NCI-H526 treated with DMSO at 0.1 percent for 48 hours (cell line): ENCODE measurements at regions not wholly inside any gene's neighbourhood (a gene's known extent, or its start where the extent isn't known, plus 50 kb on each side); places are given as distances from the start of the nearest gene placed in this dataset.
"Not testable (repeated sequence)": the region's sequence is repeated elsewhere in the genome, so short reads cannot be mapped to it uniquely, and the experiment has no call there.

Experiments used
- DNase-seq: peaks from one replicate; lab custom pipeline; 2025; lab: John Stamatoyannopoulos, UW

DNA sequence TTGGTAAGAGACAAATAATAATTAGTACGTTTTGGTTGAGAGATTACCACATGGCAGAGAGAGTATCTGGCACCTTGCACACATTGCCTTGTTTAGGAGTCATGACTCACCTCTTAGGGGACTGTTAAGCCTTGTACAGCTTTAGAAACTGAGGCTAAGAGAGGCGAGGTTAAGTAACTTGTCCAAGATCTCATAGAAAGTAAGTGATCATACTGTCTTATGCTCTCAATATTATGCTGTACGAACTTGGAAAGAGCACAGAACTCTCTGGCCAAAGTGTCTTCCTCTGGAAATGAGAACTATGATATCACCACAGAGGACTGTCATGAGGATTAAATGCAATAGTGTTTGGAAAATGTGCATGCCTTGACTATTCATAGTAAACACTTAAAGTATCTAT is 249.0 kb downstream of the UTRN start:
- DNase-seq, result no peak

DNA sequence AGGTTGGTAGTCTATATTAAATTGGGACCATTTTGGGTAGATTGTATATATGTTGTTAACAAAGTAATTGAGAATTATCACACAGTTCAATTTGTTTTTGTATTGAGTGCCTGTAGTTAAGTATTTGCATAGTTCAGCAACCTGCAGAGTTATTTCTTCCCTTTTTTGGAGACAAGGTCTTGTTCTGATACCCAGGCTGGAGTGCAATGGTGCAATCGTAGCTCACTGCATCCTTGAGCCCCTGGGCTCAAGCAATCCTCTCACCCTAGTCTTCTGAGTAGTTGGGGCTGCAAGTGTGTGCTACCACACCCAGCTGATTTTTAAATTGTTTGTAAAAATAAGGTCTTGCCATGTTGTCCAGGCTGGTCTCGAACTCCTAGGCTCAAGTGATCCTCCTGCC is 250.5 kb downstream of the UTRN start:
- DNase-seq, result no peak

DNA sequence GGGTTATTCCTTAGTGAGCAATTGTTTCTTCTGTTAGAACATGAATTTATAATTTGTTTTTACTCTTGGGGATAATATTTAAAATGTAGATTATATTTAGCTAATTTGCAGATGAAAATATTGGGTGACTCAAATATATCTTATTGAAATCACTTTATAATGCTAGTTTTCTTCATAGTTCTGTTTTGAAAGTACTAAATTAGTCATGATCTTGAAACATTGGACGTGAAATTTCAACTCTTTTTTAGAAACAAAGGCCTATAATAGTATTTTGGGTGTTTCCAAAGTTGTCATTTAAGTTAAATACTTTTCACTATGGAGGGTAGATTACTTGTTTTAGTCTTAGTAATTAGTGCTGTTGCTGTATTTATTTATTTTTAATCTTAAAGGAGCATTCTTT is 250.9 kb downstream of the UTRN start:
- no peak for DNase-seq

DNA sequence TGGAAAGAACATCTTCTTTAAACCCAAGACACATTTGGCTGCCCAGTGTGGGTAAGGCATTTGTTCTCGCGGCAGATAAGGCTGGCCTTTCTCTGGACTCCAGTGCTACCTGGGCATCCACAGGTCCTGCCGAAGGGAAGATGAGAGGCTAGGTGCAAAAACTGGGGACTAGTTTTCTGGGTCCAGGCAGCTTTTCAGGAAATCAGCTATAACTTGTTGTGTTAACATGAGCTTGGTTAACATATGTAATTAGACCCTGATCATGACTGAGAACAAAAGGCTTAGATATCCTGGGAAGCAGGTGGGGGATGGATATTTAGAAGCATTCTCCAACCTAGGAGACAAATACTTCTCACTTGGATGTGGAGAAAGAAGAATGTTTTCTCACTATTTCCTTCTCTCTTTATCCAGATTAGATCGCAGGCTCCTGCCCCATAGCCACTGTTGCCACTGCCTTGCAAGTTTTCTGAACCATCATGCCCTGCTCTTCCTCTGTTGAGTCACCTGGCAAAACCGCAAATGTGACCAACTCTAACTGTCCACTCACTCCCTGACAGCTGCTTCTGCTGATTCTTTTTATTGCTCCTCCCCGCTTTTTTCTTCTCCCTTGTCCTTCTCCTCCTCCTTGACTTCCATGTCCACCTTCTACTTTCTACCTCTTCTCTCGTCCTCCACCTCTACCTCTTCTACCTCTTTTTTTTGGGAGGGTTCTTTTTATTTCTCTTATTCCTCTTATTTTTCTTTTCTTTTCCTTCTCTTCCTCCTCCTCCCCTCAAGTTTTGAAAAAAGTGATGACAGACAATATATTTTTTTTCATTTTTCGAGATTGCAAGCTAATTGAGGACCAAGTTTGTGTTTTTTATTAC is 258.1 kb downstream of the UTRN start:
- DNase-seq, result no peak

DNA sequence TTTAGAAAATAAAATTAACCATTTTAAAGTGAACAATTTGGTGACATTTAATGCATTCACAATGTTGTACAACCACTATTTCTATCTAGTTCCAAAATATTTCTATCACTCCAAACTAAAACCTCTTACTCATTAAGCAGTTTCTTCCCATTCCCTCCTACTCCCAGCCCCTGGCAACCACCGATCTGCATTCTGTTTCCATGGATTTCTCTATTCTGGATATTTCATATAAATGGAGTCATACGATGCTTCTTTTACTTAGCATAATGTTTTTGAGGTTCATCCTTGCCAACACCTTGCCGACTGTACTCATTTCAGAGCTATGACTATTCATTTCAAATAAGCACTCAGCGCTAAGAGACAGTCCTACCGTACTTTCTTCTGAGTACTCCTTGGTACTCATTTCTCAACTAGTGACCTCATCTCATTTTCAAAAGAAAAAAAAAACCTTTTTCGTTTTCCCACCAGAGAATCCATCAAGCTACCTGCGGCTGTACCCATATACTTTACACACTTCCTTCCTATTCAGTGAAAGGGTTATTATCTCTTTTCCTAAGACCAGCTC is 259.2 kb downstream of the UTRN start:
- no peak for DNase-seq

DNA sequence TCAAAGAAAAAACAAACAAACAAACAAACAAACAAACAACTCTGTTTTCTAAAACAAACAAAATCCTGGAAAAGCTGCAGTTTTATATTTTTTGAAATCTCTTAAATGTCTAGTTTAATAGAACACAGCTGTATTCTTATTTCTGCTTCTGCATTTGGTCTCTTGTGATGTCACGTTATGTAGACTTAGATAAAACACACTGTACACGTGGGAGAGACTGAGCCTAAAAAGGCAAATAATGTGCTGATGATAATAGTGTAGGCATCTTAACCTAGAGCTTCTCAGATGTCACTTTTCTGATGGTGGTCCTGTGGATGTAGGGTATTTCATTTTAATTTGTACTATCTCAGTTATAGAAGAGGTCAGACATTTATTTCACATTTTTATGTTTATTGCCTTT is 261.7 kb downstream of the UTRN start:
- no peak for DNase-seq

DNA sequence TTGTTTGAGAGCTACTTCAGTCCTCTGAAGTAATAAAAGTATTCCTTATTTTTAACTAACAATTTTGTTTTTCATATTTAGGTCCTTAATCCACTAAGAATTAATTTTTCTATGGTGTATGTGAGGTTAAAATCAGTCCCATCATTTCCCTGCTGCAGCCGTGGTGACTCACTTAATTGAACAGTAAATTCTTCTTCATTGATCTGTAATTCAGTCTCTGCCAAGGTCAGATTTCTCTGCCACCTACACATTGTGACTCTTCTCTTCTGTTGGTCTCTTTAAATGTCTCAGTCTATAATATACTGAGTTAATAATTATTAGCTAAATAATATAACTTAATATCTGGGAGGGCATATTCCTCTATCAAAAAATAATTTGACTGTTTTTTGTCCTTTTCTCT is 262.3 kb downstream of the UTRN start:
- DNase-seq, result no peak

DNA sequence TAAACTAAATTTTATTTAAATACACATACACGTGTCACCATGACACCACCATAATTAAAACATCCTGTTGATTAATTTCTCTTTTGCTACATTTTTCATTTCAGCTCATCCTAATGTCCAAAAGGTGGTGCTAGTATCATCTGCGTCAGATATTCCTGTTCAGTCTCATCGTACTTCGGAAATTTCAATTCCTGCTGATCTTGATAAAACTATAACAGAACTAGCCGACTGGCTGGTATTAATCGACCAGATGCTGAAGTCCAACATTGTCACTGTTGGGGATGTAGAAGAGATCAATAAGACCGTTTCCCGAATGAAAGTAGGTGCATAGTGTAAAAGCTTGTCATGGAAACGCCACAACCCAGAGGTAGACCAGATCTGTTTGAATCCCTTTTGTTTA is 263.4 kb downstream of the UTRN start:
- no peak for DNase-seq

DNA sequence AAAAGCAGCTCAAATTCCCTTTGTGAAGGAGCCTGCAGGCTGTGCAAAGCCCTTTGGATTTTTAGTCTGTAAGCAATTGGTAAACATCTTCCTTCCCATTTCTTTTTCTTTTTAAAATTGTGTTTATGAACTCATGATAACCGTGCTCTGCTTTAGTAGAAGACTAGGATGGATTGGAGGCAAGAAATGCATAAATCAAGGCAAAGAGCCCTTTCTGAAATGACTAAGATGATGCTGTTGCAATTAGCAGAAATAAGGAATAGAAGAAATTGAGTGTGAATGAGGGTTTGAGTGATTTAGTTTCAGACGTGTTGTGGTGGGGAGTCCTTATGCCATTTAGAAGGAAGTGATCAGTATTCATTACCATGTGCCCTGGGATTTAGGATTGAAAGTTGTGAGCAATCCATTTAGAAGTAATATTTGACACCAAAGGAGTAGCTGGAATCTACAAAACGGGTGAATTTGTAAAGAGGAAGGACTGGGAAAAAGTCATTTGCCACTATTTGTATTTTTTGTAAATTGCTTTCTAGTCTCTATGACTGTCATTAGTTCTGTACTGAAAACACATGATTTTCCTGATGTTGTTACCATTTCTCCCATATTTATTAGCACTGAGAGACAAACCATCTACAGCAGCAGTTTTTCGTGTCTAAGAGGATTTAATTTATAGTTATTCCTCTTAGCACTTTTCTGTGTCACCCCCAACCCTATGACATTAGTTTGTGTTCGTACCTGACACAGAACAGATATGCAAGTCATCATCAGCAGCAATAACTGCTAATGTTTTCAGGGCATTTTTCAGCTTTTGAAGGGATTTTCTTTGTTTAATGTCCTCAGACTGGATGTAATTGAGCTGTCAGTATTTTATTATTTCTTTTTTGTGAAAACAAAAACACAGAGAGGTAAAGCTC is 265.0 kb downstream of the UTRN start:
- DNase-seq, result no peak

DNA sequence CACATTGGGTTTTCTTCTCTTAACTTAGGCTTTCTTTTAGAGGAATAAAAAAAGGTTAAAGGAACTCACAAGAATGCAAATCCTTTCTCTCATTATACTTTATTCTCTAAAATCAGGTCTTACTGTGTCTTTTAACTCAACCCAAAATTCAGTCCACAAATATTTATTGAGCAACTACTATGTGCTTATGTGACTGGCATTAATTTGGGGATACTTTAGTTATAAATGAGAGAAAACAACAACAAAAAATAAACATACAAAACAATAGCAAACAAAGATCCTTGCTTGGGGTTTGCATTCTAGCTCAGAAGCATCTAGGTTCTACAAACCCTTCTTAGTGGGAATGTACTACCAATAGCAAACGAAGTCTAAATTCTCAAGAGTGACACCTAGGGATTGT is 266.2 kb downstream of the UTRN start:
- DNase-seq, result no peak

DNA sequence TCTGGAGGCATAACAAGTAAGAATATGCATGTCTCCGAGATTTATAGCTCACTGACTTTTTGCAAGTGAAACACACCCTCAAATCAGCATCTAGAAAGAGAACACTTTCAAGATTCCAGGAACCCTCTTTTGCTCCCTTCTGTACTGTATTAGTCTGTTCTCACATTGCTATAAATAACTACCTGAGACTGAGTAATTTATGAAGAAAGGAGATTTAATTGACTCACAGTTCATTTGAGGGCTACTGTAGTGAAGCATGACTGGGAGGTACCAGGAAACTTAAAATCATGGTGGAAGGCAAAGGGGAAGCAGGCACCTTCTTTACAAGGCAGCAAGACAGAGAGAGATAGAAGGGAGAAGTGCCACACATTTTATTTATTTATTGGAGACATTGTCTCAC is 269.9 kb downstream of the UTRN start:
- DNase-seq, result no peak

DNA sequence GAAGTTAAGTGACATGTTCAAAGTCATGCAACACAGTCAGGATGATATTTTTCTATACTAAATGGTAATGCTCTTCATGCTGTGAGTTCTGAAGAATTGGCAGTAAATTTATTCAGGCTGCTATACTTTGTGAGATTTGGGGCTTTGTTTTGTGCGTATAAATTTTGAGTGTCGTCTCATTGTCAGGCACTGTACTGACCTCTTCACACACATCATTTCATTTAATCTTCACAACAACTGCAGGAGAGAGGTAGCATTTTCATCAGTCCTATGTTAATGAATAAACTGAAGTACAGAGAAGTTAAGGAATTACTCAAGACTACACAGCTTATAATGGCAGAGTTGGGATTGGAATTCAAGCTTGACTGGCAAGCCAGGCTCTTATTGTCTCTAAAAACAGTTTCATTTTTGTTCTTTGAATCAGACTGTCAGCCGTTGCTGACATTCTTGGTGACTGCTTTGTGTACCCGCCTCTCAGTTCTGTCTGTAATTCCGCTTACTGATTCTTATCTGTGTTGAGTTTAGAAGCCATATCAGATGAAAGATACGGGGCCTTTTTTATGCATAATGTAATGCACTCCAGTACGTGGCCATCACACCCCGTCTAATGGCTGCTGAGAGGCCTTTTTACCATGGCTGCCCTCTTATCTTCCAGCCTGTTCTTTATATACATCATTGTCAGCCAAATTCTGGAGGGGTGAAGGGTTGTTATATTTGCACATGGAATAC is 274.9 kb downstream of the UTRN start:
- no peak for DNase-seq

DNA sequence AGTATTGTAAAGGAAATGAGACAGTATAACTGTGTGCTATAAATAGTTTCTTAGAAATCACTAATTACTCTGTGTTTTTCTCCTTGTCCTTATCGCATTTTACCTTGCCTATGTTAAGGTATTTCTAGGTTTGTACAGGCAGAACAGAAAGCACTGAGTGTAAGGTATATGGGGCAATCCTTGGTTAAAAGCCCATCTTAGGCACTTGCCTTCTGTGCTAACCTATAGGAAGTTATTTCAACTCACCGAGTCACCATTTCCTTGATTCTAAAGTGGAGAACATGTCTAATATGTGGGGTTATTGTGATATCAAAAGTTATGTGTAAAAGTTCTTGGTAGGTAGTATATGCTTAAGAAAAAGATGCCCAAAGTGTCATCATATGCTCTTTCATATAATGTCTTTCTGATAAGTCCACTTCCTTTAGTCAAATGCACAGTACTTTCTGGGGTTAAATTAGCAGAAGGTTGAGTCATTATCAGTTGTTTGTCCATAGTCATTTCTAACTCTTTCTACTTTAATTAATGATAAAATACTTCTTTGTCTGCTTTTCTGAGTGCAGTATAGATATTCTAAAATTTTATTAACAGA is 276.4 kb downstream of the UTRN start:
- no peak for DNase-seq

DNA sequence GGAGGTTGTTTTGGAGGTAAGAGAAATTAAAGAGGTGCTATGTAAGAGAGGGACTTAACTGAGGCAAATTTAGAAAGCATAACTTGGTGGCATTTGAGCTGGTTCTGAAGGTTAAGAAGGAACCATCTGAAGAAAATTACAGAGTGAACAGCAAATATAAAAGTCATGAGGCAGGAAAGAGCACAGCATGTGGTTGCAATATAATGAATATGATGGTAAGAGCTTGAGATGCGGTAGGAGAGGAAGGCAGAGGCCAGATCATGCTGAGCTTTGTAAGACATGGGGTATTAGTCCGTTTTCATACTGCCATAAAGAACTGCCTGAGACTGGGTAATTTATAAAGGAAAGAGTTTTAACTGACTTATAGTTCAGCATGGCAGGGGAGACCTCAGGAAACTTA is 279.1 kb downstream of the UTRN start:
- DNase-seq, result no peak

DNA sequence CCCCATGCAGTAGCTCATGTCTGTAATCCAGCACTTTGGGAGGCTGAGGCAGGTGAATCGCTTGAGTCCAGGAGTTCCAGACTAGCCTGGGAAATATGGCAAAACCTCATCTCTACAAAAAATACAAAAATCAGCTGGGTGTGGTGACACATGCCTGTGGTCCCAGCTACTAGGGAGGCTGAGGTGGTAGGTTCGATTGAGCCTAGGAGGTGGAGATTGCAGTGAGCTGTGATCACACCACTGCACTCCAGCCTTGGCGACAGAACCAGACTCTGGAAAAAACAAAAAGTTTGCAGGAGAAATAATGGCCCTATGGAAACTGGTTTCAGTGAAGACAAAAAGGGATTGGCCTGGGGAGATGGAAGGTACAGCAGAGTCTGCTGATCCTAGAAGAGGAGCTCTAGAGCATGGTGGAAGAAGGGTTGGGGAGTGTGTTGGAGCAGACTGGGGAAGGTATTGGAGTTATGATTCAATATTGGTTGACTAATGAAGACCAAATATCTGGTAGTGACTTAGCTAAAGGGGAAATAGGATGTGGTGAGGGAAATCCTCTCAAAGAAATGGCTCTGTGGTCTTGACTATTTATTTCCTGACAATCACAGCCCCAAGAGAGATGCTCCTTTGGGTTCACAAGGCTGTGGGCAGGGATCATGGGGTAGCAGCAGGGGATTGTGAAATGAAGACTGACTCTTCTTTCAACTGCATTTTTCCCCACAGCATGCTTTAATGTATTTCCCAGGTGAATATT is 281.9 kb downstream of the UTRN start:
- DNase-seq, result no peak

DNA sequence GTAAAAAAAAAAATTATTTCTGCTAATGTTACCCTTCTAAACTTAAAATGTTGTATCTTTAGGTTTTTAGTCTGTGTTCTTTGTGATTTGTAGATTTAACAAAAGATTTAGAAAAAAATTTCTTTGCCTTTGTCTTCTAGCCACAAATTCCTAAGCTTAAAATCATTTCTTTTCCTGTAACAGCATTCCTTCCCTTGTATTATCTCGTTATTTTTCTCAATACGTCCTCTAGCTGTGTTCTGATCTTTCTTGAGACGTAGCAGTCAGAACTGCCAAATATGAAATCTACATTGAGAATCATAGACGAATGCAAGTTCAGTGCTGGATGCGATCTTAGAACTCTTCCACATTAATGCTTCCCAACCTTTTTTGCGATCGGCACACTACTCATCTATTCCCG is 283.1 kb downstream of the UTRN start:
- no peak for DNase-seq

DNA sequence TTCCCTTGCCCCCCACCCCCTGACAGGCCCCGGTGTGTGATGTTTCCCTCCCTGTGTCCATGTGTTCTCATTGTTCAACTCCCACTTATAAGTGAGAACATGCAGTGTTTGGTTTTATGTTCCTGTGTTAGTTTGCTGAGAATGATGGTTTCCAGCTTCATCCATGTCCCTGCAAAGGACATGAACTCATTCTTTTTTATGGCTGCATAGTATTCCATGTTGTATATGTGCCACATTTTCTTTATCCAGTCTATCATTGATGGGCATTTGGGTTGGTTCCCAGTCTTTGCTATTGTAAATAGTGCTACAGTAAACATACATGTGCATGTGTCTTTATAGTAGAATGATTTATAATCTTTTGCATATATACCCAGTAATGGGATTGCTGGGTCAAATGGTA is 287.4 kb downstream of the UTRN start:
- not testable (repeated sequence) for DNase-seq

DNA sequence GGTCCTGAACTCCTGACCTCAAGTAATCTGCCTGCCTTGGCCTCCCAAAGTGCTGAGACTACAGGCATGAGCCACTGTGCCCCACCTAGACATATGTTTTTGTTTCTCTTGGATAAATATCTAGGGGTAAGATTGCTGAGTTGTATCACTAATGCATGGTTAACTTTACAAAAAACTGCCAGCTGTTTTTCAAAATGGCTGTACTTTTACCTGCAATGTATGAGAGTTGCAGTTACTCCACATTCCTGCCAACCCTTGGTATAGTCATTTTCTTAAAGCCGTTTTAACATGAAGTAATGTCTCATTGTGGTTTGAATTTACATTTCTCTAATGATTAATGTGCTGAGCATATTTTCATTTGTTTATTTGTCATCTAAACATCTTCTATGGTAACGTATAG is 289.7 kb downstream of the UTRN start:
- no peak for DNase-seq

DNA sequence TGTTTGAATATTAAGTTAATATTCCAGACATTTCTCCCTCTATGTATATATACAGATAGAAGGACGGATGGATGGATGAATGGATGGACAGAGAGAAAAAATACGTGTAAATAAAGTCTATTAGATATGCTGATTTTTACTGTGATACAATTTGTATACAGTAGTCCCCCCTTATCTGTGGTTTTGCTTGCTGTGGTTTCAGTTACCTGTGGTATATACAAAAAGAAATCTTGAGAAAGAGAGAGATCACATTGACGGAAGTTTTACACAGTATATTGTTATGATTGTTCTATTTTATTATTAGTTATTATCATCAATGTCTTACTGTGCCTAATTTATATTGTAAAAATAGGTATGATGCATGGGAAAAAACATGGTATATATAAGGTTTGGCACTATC is 290.2 kb downstream of the UTRN start:
- no peak for DNase-seq

DNA sequence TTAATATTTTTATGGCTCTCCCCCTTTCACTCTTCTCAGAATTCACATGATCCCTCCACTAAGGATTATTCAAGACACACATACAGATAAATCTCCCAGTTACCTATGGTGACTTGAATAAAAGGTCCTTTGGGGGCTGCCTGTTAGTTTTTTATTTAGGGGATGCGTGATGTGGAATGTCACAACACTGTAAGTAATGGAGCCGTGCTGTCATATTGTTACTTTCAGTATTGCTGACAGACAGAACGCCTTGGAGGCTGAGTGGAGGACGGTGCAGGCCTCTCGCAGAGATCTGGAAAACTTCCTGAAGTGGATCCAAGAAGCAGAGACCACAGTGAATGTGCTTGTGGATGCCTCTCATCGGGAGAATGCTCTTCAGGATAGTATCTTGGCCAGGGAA is 291.7 kb downstream of the UTRN start:
- DNase-seq, result no peak
